C4-2B (cell line): ENCODE measurements at regions not wholly inside any gene's neighbourhood (a gene's known extent, or its start where the extent isn't known, plus 50 kb on each side); places are given as distances from the start of the nearest gene placed in this dataset.

Experiments used
- CTCF ChIP-seq: fragments of 450-650 bp; conservative IDR thresholded peaks from 2 replicates; pipeline ENCODE4 v1.5.1; 2017; ENCODE audit warnings: mild to moderate bottlenecking
- ZFX ChIP-seq: fragments of 450-650 bp; IDR thresholded peaks from 2 replicates; pipeline ENCODE4 v1.6.1; 2017

DNA sequence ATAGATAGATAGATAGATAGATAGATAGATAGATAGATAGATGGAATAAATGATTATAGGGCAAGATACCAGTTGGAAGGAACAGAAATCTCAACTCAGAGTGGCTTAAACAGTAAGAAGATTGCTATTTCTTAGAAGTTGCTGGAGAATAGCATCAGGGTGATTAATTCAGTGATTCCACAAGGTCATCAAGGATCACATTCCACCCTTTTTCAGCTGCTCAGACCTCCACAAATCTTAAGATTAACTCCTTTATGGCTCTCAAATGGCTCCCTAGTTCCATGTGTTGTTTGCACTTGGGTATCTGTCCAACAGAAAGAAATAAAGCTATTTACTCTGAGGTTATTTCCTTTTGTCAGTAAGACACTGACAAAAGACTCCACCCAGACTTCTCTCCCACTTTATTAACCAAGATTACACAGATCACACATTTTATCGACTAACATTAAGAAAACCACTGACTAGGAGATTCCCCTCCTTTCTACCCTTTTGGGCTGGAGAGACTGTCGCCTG, 68.3 kb upstream of the KIF16B start:
- TF ChIP-seq CTCF (no peak), ZFX (no peak)
